ENCODE measurements at regions not wholly inside any gene's neighbourhood (a gene's known extent, or its start where the extent isn't known, plus 50 kb on each side); places are given as distances from the start of the nearest gene placed in this dataset.

GRCh38 chr6:165092881-165093595 lies 216.4 kb downstream of the C6orf118 start:
- H3K9ac ChIP-seq (ENCODE audit: low read length in 5 of 5), result no peak overlapping the region
- H3K36me3 ChIP-seq (ENCODE audit: control insufficient read depth in 5 of 5, insufficient read depth in 5 of 5, low read length in 5 of 5), result no peaks in the 10 kb centered on the region
- H3K9me3 ChIP-seq (ENCODE audit: control insufficient read depth in 5 of 5, low read length in 5 of 5), result peaks cover 2 to 14% (median 10%) of the 10 kb centered on the region in 5 donors
- H3K4me1 ChIP-seq (ENCODE audit: control insufficient read depth in 5 of 5, insufficient read depth in 5 of 5, low read length in 5 of 5), result no peaks in the 10 kb centered on the region
- no peak overlapping the region for H3K27ac ChIP-seq (ENCODE audit: low read depth, low read length)
- H3K27me3 ChIP-seq (ENCODE audit: control insufficient read depth in 5 of 5, insufficient read depth in 4 of 5, low read length in 5 of 5), result no peaks in the 10 kb centered on the region
- no peak overlapping the region for H3K4me3 ChIP-seq (ENCODE audit: low read depth in 1 of 5, low read length in 5 of 5)

- no peak overlapping the region for H3K4me3 ChIP-seq (ENCODE audit: low read depth in 1 of 5, low read length in 5 of 5)
- H3K4me1 ChIP-seq (ENCODE audit: control insufficient read depth in 5 of 5, insufficient read depth in 5 of 5, low read length in 5 of 5), result no peaks in the 10 kb centered on the region
- H3K9me3 ChIP-seq (ENCODE audit: control insufficient read depth in 5 of 5, low read length in 5 of 5), result peaks cover 2 to 8% (median 6%) of the 10 kb centered on the region in 5 donors
- no peak overlapping the region for H3K27ac ChIP-seq (ENCODE audit: low read depth, low read length)
- H3K36me3 ChIP-seq (ENCODE audit: control insufficient read depth in 5 of 5, insufficient read depth in 5 of 5, low read length in 5 of 5), result no peaks in the 10 kb centered on the region
- no peak overlapping the region for H3K9ac ChIP-seq (ENCODE audit: low read length in 5 of 5)
- H3K27me3 ChIP-seq (ENCODE audit: control insufficient read depth in 5 of 5, insufficient read depth in 4 of 5, low read length in 5 of 5), result no peaks in the 10 kb centered on the region
Measured at GRCh38 chr6:165091121-165091785, 218.2 kb downstream of the C6orf118 start.

GRCh38 chr6:165090242-165090641 lies 219.2 kb downstream of the C6orf118 start:
- no peak overlapping the region for H3K4me3 ChIP-seq (ENCODE audit: low read depth in 1 of 5, low read length in 5 of 5)
- no peak overlapping the region for H3K9ac ChIP-seq (ENCODE audit: low read length in 5 of 5)
- H3K9me3 ChIP-seq (ENCODE audit: control insufficient read depth in 5 of 5, low read length in 5 of 5), result peaks cover 0 to 3% (median 0%) of the 10 kb centered on the region in 5 donors
- H3K27me3 ChIP-seq (ENCODE audit: control insufficient read depth in 5 of 5, insufficient read depth in 4 of 5, low read length in 5 of 5), result no peaks in the 10 kb centered on the region
- H3K36me3 ChIP-seq (ENCODE audit: control insufficient read depth in 5 of 5, insufficient read depth in 5 of 5, low read length in 5 of 5), result no peaks in the 10 kb centered on the region
- no peaks in the 10 kb centered on the region for H3K4me1 ChIP-seq (ENCODE audit: control insufficient read depth in 5 of 5, insufficient read depth in 5 of 5, low read length in 5 of 5)
- H3K27ac ChIP-seq (ENCODE audit: low read depth, low read length), result no peak overlapping the region

- Histone ChIP-seq H3K4me1 (ENCODE audit: control insufficient read depth in 5 of 5, insufficient read depth in 5 of 5, low read length in 5 of 5) (no peaks in the 10 kb centered on the region), H3K9ac (ENCODE audit: low read length in 5 of 5) (no peak overlapping the region), H3K4me3 (ENCODE audit: low read depth in 1 of 5, low read length in 5 of 5) (no peak overlapping the region), H3K27ac (ENCODE audit: low read depth, low read length) (no peak overlapping the region), H3K9me3 (ENCODE audit: control insufficient read depth in 5 of 5, low read length in 5 of 5) (no peaks in the 10 kb centered on the region), H3K27me3 (ENCODE audit: control insufficient read depth in 5 of 5, insufficient read depth in 4 of 5, low read length in 5 of 5) (no peaks in the 10 kb centered on the region), H3K36me3 (ENCODE audit: control insufficient read depth in 5 of 5, insufficient read depth in 5 of 5, low read length in 5 of 5) (no peaks in the 10 kb centered on the region)
Measured at GRCh38 chr6:165086814-165087213, 222.6 kb downstream of the C6orf118 start.

- no peak overlapping the region for H3K9ac ChIP-seq (ENCODE audit: low read length in 5 of 5)
- no peaks in the 10 kb centered on the region for H3K27me3 ChIP-seq (ENCODE audit: control insufficient read depth in 5 of 5, insufficient read depth in 4 of 5, low read length in 5 of 5)
- H3K4me1 ChIP-seq (ENCODE audit: control insufficient read depth in 5 of 5, insufficient read depth in 5 of 5, low read length in 5 of 5), result no peaks in the 10 kb centered on the region
- H3K36me3 ChIP-seq (ENCODE audit: control insufficient read depth in 5 of 5, insufficient read depth in 5 of 5, low read length in 5 of 5), result no peaks in the 10 kb centered on the region
- H3K9me3 ChIP-seq (ENCODE audit: control insufficient read depth in 5 of 5, low read length in 5 of 5), result no peaks in the 10 kb centered on the region
- no peak overlapping the region for H3K4me3 ChIP-seq (ENCODE audit: low read depth in 1 of 5, low read length in 5 of 5)
- no peak overlapping the region for H3K27ac ChIP-seq (ENCODE audit: low read depth, low read length)
Measured at GRCh38 chr6:165082636-165083035, 226.8 kb downstream of the C6orf118 start.

- Histone ChIP-seq H3K4me1 (ENCODE audit: control insufficient read depth in 5 of 5, insufficient read depth in 5 of 5, low read length in 5 of 5) (no peaks in the 10 kb centered on the region), H3K36me3 (ENCODE audit: control insufficient read depth in 5 of 5, insufficient read depth in 5 of 5, low read length in 5 of 5) (no peaks in the 10 kb centered on the region), H3K4me3 (ENCODE audit: low read depth in 1 of 5, low read length in 5 of 5) (no peak overlapping the region), H3K27ac (ENCODE audit: low read depth, low read length) (no peak overlapping the region), H3K9me3 (ENCODE audit: control insufficient read depth in 5 of 5, low read length in 5 of 5) (no peaks in the 10 kb centered on the region), H3K9ac (ENCODE audit: low read length in 5 of 5) (no peak overlapping the region), H3K27me3 (ENCODE audit: control insufficient read depth in 5 of 5, insufficient read depth in 4 of 5, low read length in 5 of 5) (no peaks in the 10 kb centered on the region)
Measured at GRCh38 chr6:165081944-165082532, 227.4 kb downstream of the C6orf118 start.

- H3K27me3 ChIP-seq (ENCODE audit: control insufficient read depth in 5 of 5, insufficient read depth in 4 of 5, low read length in 5 of 5), result no peaks in the 10 kb centered on the region
- no peak overlapping the region for H3K9ac ChIP-seq (ENCODE audit: low read length in 5 of 5)
- H3K4me1 ChIP-seq (ENCODE audit: control insufficient read depth in 5 of 5, insufficient read depth in 5 of 5, low read length in 5 of 5), result no peaks in the 10 kb centered on the region
- H3K9me3 ChIP-seq (ENCODE audit: control insufficient read depth in 5 of 5, low read length in 5 of 5), result no peaks in the 10 kb centered on the region
- no peak overlapping the region for H3K4me3 ChIP-seq (ENCODE audit: low read depth in 1 of 5, low read length in 5 of 5)
- H3K27ac ChIP-seq (ENCODE audit: low read depth, low read length), result no peak overlapping the region
- no peaks in the 10 kb centered on the region for H3K36me3 ChIP-seq (ENCODE audit: control insufficient read depth in 5 of 5, insufficient read depth in 5 of 5, low read length in 5 of 5)
Measured at GRCh38 chr6:165077876-165078275, 231.5 kb downstream of the C6orf118 start.

- no peak overlapping the region for H3K9ac ChIP-seq (ENCODE audit: low read length in 5 of 5)
- H3K36me3 ChIP-seq (ENCODE audit: control insufficient read depth in 5 of 5, insufficient read depth in 5 of 5, low read length in 5 of 5), result no peaks in the 10 kb centered on the region
- H3K4me3 ChIP-seq (ENCODE audit: low read depth in 1 of 5, low read length in 5 of 5), result no peak overlapping the region
- H3K27ac ChIP-seq (ENCODE audit: low read depth, low read length), result no peak overlapping the region
- H3K4me1 ChIP-seq (ENCODE audit: control insufficient read depth in 5 of 5, insufficient read depth in 5 of 5, low read length in 5 of 5), result no peaks in the 10 kb centered on the region
- H3K9me3 ChIP-seq (ENCODE audit: control insufficient read depth in 5 of 5, low read length in 5 of 5), result peaks cover 0 to 6% (median 0%) of the 10 kb centered on the region in 5 donors
- no peaks in the 10 kb centered on the region for H3K27me3 ChIP-seq (ENCODE audit: control insufficient read depth in 5 of 5, insufficient read depth in 4 of 5, low read length in 5 of 5)
Measured at GRCh38 chr6:165071906-165072305, 237.5 kb downstream of the C6orf118 start.

- no peak overlapping the region for H3K27ac ChIP-seq (ENCODE audit: low read depth, low read length)
- no peaks in the 10 kb centered on the region for H3K27me3 ChIP-seq (ENCODE audit: control insufficient read depth in 5 of 5, insufficient read depth in 4 of 5, low read length in 5 of 5)
- H3K4me3 ChIP-seq (ENCODE audit: low read depth in 1 of 5, low read length in 5 of 5), result no peak overlapping the region
- no peaks in the 10 kb centered on the region for H3K9me3 ChIP-seq (ENCODE audit: control insufficient read depth in 5 of 5, low read length in 5 of 5)
- H3K9ac ChIP-seq (ENCODE audit: low read length in 5 of 5), result no peak overlapping the region
- no peaks in the 10 kb centered on the region for H3K36me3 ChIP-seq (ENCODE audit: control insufficient read depth in 5 of 5, insufficient read depth in 5 of 5, low read length in 5 of 5)
- no peaks in the 10 kb centered on the region for H3K4me1 ChIP-seq (ENCODE audit: control insufficient read depth in 5 of 5, insufficient read depth in 5 of 5, low read length in 5 of 5)
Measured at GRCh38 chr6:165060720-165061119, 248.7 kb downstream of the C6orf118 start.

GRCh38 chr6:165059032-165059431 lies 250.4 kb downstream of the C6orf118 start:
- H3K9me3 ChIP-seq (ENCODE audit: control insufficient read depth in 5 of 5, low read length in 5 of 5), result no peaks in the 10 kb centered on the region
- H3K4me1 ChIP-seq (ENCODE audit: control insufficient read depth in 5 of 5, insufficient read depth in 5 of 5, low read length in 5 of 5), result no peaks in the 10 kb centered on the region
- no peak overlapping the region for H3K4me3 ChIP-seq (ENCODE audit: low read depth in 1 of 5, low read length in 5 of 5)
- no peak overlapping the region for H3K27ac ChIP-seq (ENCODE audit: low read depth, low read length)
- H3K27me3 ChIP-seq (ENCODE audit: control insufficient read depth in 5 of 5, insufficient read depth in 4 of 5, low read length in 5 of 5), result no peaks in the 10 kb centered on the region
- H3K9ac ChIP-seq (ENCODE audit: low read length in 5 of 5), result no peak overlapping the region
- no peaks in the 10 kb centered on the region for H3K36me3 ChIP-seq (ENCODE audit: control insufficient read depth in 5 of 5, insufficient read depth in 5 of 5, low read length in 5 of 5)

Measured in subcutaneous abdominal adipose tissue (tissue), 5 donors.